Mesenchymal stem cell (in vitro differentiated cells and primary cell): ENCODE measurements at regions not wholly inside any gene's neighbourhood (a gene's known extent, or its start where the extent isn't known, plus 50 kb on each side); places are given as distances from the start of the nearest gene placed in this dataset.
A peak's percentile ranks its signal among the peaks of the same experiment; 100 is the strongest.

Experiments used
- DNase-seq: peaks from one replicate; pipeline ENCODE4 v3.0.0-alpha.2; 2013
- H2AFZ ChIP-seq: one replicate; pipeline ENCODE4 v1.6.1; 2013; ENCODE audit warnings: low read depth, mild to moderate bottlenecking, control low read depth, inconsistent platforms, low read length, moderate library complexity
- H2AK5ac ChIP-seq: 2 replicates; pipeline ENCODE4 v1.6.1; 2013; ENCODE audit warnings: low read length, moderate library complexity, mild to moderate bottlenecking, inconsistent platforms; ENCODE audit not compliant: severe bottlenecking
- H2BK120ac ChIP-seq: one replicate; pipeline ENCODE4 v1.6.1; 2013; ENCODE audit warnings: low read depth, mild to moderate bottlenecking, inconsistent platforms, low read length, moderate library complexity
- H2BK12ac ChIP-seq, 2 experiments: one replicate each; pipeline ENCODE4 v1.6.1; 2013; ENCODE audit warnings: inconsistent platforms in 2 of 2, low read length in 2 of 2, mild to moderate bottlenecking in 2 of 2, moderate library complexity in 2 of 2, control low read depth in 1 of 2
- H2BK15ac ChIP-seq: one replicate; pipeline ENCODE4 v1.6.1; 2013; ENCODE audit warnings: mild to moderate bottlenecking, low read depth, inconsistent platforms; ENCODE audit not compliant: poor library complexity, severe bottlenecking
- H2BK5ac ChIP-seq: 2 replicates; pipeline ENCODE4 v1.6.1; 2013; ENCODE audit warnings: low read depth, mild to moderate bottlenecking, low read length, control low read depth, inconsistent platforms; ENCODE audit not compliant: poor library complexity, severe bottlenecking
- H3K14ac ChIP-seq, 2 experiments: one replicate each; pipeline ENCODE4 v1.6.1; 2013; ENCODE audit warnings: inconsistent platforms in 2 of 2, low read length in 2 of 2, control low read depth in 1 of 2, mild to moderate bottlenecking in 1 of 2, moderate library complexity in 1 of 2
- H3K18ac ChIP-seq, 2 experiments: one replicate each; pipeline ENCODE4 v1.6.1; 2013; ENCODE audit warnings: inconsistent platforms in 2 of 2, low read length in 2 of 2, control low read depth in 1 of 2, low read depth in 1 of 2, mild to moderate bottlenecking in 1 of 2
- H3K23ac ChIP-seq, 2 experiments: one replicate each; pipeline ENCODE4 v1.6.1; 2013; ENCODE audit warnings: inconsistent platforms in 2 of 2, low read length in 2 of 2, mild to moderate bottlenecking in 2 of 2, moderate library complexity in 2 of 2, control low read depth in 1 of 2
- H3K27ac ChIP-seq: 2 replicates; pipeline ENCODE4 v1.5.1; 2013; ENCODE audit warnings: mild to moderate bottlenecking, moderate library complexity, low read length, control low read depth, inconsistent platforms; ENCODE audit not compliant: poor library complexity, severe bottlenecking
- H3K27me3 ChIP-seq, 2 experiments: 2 replicates each; pipeline versions ENCODE4 v1.6.1 to v1.7.0; 2013; ENCODE audit warnings: low read length in 2 of 2, mild to moderate bottlenecking in 2 of 2, moderate library complexity in 2 of 2, control low read depth in 1 of 2, inconsistent platforms in 1 of 2; ENCODE audit not compliant: control insufficient read depth in 1 of 2, insufficient read depth in 1 of 2
- H3K36me3 ChIP-seq, 2 experiments: 2 replicates each; pipeline versions ENCODE4 v1.6.1 to v1.7.0; 2013; ENCODE audit warnings: low read length in 2 of 2, control low read depth in 1 of 2, inconsistent platforms in 1 of 2, low read depth in 1 of 2, mild to moderate bottlenecking in 1 of 2; ENCODE audit not compliant: insufficient read depth in 2 of 2, control insufficient read depth in 1 of 2
- H3K4ac ChIP-seq, 2 experiments: one replicate each; pipeline ENCODE4 v1.6.1; 2013; ENCODE audit warnings: inconsistent platforms in 2 of 2, low read length in 2 of 2, mild to moderate bottlenecking in 2 of 2, moderate library complexity in 2 of 2, control low read depth in 1 of 2, low read depth in 1 of 2
- H3K4me1 ChIP-seq: 2 replicates; pipeline ENCODE4 v1.6.1; 2013; ENCODE audit warnings: low read depth, low read length, control low read depth; ENCODE audit not compliant: control insufficient read depth, insufficient read depth
- H3K4me2 ChIP-seq: 2 replicates; pipeline ENCODE4 v1.6.1; 2013; ENCODE audit warnings: low read length, mild to moderate bottlenecking, inconsistent platforms; ENCODE audit not compliant: poor library complexity, severe bottlenecking
- H3K4me3 ChIP-seq, 2 experiments: 2 replicates each; pipeline versions ENCODE4 v1.5.1 to v1.7.0; 2013; ENCODE audit warnings: low read length in 2 of 2, mild to moderate bottlenecking in 2 of 2, control low read depth in 1 of 2, low read depth in 1 of 2; ENCODE audit not compliant: insufficient read depth in 1 of 2
- H3K79me1 ChIP-seq: replicated peaks from 2 replicates; pipeline ENCODE4 v1.6.1; 2013; ENCODE audit warnings: mild to moderate bottlenecking, control low read depth, low read length, inconsistent platforms; ENCODE audit not compliant: poor library complexity, severe bottlenecking
- H3K9ac ChIP-seq: 2 replicates; pipeline ENCODE4 v1.7.0; 2013; ENCODE audit warnings: mild to moderate bottlenecking, low read length, moderate library complexity
- H3K9me3 ChIP-seq: 2 replicates; pipeline ENCODE4 v1.7.0; 2013; ENCODE audit warnings: mild to moderate bottlenecking, low read length; ENCODE audit not compliant: control insufficient read depth
- H4K8ac ChIP-seq: one replicate; pipeline ENCODE4 v1.6.1; 2013; ENCODE audit warnings: inconsistent platforms, mild to moderate bottlenecking, low read length, moderate library complexity
- H4K91ac ChIP-seq: one replicate; pipeline ENCODE4 v1.6.1; 2013; ENCODE audit warnings: mild to moderate bottlenecking, low read length, inconsistent platforms
- WGBS: methylation state at CpG from one replicate; pipeline ENCODE4 v1.1.7; 2013; ENCODE audit warnings: mixed read lengths; 5-methylcytosine and 5-hydroxymethylcytosine counted together

DNA sequence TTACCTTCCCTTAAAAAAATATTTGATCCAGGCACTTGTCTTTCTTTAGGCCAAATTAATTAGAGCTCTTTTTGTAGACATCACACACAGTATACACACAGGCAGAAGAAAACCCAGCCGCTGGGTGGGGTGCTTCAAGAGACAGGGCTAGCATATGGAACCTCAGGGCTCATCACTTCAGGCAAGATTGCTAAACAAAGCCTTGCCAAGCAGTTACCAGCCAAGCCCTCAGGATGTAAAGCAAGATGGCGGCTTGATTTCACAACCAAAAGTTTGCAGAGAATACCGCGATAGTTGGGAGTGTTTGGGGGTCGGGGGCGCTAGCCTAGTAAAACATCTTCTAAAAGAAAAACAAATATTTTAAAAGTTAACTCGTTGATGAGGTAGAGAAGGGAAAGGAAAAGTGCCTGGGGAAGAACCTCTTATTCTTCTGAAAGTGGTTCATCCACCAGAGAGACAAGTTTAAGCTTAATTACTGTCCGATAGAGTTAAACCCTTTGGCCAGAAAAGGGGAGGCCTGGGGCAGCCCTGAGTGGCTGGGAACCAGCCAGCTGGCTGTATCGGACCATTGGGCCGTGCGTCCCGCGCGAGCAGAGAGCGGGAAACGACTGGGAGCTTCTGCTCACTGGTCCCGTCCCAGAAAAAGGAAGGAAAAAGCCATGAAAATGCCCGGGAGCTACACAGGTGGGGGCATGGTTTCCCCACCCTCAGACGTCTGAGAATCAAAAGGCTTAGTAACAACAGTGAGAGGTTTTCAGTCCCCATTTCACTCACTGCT, 254.9 kb upstream of the PCDH20 start:
- Histone ChIP-seq H3K14ac (no peak overlapping the region), H3K27me3 (no peaks in the 10 kb centered on the region), H2BK15ac (no peak overlapping the region), H2AK5ac (no peak overlapping the region), H4K91ac (no peak overlapping the region), H3K4me3 (no peak overlapping the region), H3K4ac (no peak overlapping the region), H2AFZ (no peak overlapping the region), H2BK5ac (no peak overlapping the region), H2BK120ac (no peak overlapping the region), H3K18ac (no peak overlapping the region), H2BK12ac (no peak overlapping the region), H3K23ac (no peak overlapping the region), H4K8ac (no peak overlapping the region), H3K9me3 (no peaks in the 10 kb centered on the region), H3K79me1 (no peaks in the 10 kb centered on the region), H3K36me3 (no peaks in the 10 kb centered on the region), H3K9ac (no peak overlapping the region), H3K27ac (no peak overlapping the region), H3K4me1 (peaks cover 1% of the 10 kb centered on the region), H3K4me2 (no peak overlapping the region)
- no peak for DNase-seq
- WGBS: 88% methylated on average over 15 of the region's 19 CpGs

DNA sequence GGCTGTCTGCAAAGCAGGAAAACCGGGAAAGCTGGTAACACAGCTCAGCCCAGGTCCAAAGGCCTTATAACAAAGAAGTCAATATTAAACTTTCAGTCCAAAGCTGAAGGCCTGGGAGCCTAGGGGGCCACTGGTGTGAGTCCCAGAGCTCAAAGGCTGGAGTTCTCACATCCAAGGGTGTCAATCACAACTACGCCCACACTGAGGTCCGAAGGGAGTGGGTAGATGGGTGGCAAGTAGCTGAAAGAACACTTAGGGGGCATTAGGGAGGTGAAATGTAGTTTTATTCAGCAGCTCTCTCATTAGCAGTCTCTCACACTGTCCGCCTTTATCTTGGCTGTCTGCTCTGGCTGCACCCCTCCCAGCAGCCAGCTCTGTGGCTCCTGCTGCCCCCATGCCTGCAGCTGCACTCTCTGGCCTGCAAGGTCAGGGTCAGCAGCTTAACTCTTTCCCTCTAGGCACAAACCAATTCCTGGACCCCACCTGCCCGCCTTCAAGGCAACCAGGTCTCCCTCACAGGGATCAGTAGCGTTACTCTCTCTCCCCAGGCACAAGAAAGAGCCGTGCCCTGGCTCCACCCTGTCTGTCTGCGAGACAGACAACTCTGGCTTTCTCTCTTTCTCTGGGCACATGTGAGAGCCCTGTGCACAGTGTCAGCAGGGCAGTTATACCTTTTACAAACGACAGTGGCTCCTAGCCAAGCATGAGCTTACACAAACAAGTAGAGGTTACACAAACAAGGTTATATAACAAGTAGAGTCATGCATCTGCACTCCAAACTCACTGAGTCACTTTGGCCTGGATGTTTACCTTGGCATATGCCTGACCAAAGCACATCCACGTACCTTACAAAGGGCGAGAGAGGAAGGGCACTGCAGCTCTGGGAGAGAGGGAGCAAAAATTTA, 249.4 kb upstream of the PCDH20 start:
- H3K9ac ChIP-seq: no peak overlapping the region
- H2BK5ac ChIP-seq: peak overlapping the region; percentile 47
- H2BK12ac ChIP-seq: no peak overlapping the region
- H2BK120ac ChIP-seq: no peak overlapping the region
- H3K79me1 ChIP-seq: no peaks in the 10 kb centered on the region
- H2AK5ac ChIP-seq: no peak overlapping the region
- H2AFZ ChIP-seq: no peak overlapping the region
- no peak overlapping the region for H4K8ac ChIP-seq
- no peak overlapping the region for H3K4me3 ChIP-seq
- no peak overlapping the region for H3K27ac ChIP-seq
- WGBS: 59% methylated on average over 11 of the region's 11 CpGs
- H4K91ac ChIP-seq: no peak overlapping the region
- H3K4ac ChIP-seq: no peak overlapping the region
- H3K14ac ChIP-seq: no peak overlapping the region
- H2BK15ac ChIP-seq: peak overlapping the region; percentile 7
- peaks cover 7% of the 10 kb centered on the region for H3K4me1 ChIP-seq
- DNase-seq: no peak
- H3K4me2 ChIP-seq: no peak overlapping the region
- H3K9me3 ChIP-seq: no peaks in the 10 kb centered on the region
- no peak overlapping the region for H3K18ac ChIP-seq
- no peaks in the 10 kb centered on the region for H3K36me3 ChIP-seq
- H3K27me3 ChIP-seq: no peaks in the 10 kb centered on the region
- H3K23ac ChIP-seq: no peak overlapping the region

DNA sequence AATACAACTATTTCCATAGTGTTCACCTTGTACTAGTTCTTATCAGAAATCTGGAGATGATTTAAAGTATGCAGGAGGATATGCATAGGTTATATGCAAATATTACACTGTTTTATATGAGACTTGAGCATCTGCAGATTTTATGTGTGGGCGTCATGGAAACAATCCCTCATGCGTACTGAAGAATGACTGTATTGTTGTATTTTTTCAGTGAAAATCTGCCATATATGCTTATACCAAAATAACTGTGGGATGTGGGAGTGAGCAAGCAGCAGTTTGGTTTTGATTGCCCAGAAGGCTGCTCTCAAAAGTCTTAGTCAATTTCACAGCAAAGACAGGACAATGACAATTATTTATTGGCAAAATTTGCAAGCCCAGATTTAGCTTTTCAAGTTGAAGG, 238.8 kb upstream of the PCDH20 start:
- Histone ChIP-seq H3K4me3 (no peak overlapping the region), H2AK5ac (no peak overlapping the region), H2BK120ac (no peak overlapping the region), H2BK12ac (no peak overlapping the region), H2AFZ (no peak overlapping the region), H3K4me1 (no peaks in the 10 kb centered on the region), H2BK15ac (no peak overlapping the region), H3K27me3 (no peaks in the 10 kb centered on the region), H3K36me3 (no peaks in the 10 kb centered on the region), H3K23ac (no peak overlapping the region), H2BK5ac (no peak overlapping the region), H3K4me2 (no peak overlapping the region), H3K9me3 (peaks cover 4% of the 10 kb centered on the region), H4K8ac (no peak overlapping the region), H3K14ac (no peak overlapping the region), H4K91ac (no peak overlapping the region), H3K9ac (no peak overlapping the region), H3K4ac (no peak overlapping the region), H3K27ac (no peak overlapping the region), H3K18ac (no peak overlapping the region), H3K79me1 (no peaks in the 10 kb centered on the region)
- WGBS: 93% methylated on average over 2 of the region's 2 CpGs
- no peak for DNase-seq

DNA sequence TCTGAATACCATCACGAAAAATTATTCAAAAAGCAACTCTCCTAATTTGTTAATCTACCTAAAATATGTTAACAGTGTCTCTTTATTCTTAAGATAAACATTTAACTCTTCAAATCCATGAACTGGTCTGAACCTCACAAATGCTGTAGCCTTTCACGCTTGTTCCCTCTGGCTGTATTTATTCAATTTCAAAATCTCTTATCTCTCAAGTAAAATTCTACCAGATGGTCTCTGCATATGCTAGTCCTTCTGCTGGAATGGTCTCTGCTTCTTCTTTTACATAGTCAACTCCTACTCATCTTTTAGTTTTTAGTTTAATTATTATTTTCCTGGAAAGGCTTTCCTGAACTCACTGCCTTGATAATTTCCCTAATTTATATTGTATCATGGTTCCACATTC, 232.9 kb upstream of the PCDH20 start:
- Histone ChIP-seq H3K9me3 (no peaks in the 10 kb centered on the region), H3K27me3 (no peaks in the 10 kb centered on the region), H2AFZ (no peak overlapping the region), H3K27ac (no peak overlapping the region), H2AK5ac (no peak overlapping the region), H3K23ac (no peak overlapping the region), H3K9ac (no peak overlapping the region), H2BK15ac (no peak overlapping the region), H4K8ac (no peak overlapping the region), H4K91ac (no peak overlapping the region), H2BK120ac (no peak overlapping the region), H3K4me2 (no peak overlapping the region), H3K4me1 (no peaks in the 10 kb centered on the region), H3K14ac (no peak overlapping the region), H3K4me3 (no peak overlapping the region), H3K4ac (no peak overlapping the region), H2BK5ac (no peak overlapping the region), H3K79me1 (no peaks in the 10 kb centered on the region), H3K36me3 (no peaks in the 10 kb centered on the region), H2BK12ac (no peak overlapping the region), H3K18ac (no peak overlapping the region)
- whole genome bisulfite sequencing: 47% methylated on average over 2 of the region's 2 CpGs
- DNase-seq: no peak
